ENCODE measurements at regions not wholly inside any gene's neighbourhood (a gene's known extent, or its start where the extent isn't known, plus 50 kb on each side); places are given as distances from the start of the nearest gene placed in this dataset.

DNA sequence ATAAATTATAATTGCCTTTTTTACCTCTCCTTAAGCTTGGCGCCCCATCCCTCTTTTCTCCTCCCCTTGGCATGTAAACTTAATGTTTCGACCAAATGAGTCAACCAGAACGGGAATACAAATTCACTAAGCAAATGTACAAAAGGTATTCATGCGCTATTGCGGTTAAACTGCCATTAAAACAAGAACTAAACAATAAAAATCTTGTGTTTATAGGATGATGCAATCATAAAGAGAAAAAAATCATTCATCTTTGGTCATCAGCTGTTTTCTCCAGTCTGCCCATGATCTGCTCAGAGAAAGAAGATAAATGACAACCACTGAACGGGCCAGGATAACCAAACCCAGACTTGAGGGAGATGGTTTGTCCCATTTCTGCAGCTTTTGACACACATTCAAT, 534.2 kb upstream of the PLXNA2 start:
- no peak for DNase-seq (ENCODE audit: low read depth, low spot score)
- H3K4me3 ChIP-seq (ENCODE audit: low read length): no peak overlapping the region

DNA sequence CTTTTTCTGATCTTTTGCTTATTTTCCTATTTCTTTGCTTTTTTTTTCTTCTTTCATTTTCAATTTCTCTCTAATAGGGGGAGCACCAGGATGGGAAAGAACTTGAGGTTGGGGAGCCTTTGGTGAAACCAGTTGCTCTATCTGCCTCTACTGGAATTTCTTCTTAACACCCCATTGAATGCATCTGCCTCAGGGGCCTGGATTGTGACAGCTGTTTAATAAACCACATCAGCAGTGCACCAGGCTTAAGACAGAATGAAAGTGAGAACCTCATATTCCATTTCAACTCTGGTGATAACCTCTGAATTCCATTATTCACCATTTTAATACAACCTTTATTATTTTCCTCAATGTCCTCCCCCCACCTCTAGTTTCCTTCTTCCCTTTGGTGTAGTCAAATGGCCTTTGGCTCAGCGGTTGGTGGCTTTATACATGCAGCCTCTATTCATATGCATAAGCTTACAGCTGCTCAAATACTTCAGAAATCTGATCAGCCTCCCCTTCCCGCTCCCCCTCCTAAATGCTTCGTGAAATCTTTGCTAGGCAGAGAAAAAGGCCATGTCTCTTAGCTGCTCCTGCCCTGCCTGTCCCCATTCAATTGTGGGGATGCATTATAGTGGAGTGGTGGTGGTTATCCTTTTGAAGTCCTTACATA, 537.3 kb upstream of the PLXNA2 start:
- no peak overlapping the region for H3K4me3 ChIP-seq (ENCODE audit: low read length)

DNA sequence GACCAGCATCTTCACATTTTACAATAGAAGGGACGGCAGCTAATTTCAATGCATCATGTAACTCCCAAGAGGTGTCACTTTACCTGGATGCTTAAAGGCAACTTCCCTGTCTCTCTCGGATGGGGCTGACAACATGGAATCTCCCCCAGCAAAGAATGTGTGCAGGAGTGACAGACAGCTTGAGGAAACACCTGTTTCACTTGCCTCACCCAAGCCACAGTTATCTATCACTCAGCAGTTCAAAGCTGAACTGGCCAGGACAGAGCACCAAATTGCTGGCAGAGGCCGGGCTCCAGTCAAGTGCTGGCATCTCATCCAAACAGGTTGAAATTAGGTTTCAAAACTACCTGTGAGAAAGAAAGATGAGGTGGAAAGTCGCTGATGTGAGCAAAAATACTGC, 538.0 kb upstream of the PLXNA2 start:
- no peak for DNase-seq (ENCODE audit: low read depth, low spot score)
- no peak overlapping the region for H3K4me3 ChIP-seq (ENCODE audit: low read length)

More for the DNA sequence above, 537.3 kb upstream of the PLXNA2 start:
- no peak for DNase-seq (ENCODE audit: low read depth, low spot score)

DNA sequence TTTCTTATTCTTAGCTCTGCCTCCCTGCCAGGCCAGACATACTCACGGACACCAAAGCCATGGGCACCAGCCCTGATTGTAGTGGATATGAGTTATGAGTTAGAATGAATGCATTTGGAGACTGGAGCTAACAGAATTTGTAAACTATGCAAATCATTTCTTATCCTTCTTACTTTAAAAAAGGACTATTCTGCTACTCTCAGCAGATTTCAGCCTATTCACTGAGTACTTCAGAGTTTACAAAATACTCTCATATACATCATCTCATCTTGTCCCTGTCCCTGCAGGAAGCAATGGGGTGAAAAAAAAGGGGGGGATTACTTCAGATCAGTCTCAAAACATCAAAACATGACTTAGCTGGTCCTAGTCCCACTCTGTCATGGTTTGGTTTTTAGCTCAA, 541.4 kb upstream of the PLXNA2 start:
- no peak overlapping the region for H3K4me3 ChIP-seq (ENCODE audit: low read length)
- no peak for DNase-seq (ENCODE audit: low read depth, low spot score)

DNA sequence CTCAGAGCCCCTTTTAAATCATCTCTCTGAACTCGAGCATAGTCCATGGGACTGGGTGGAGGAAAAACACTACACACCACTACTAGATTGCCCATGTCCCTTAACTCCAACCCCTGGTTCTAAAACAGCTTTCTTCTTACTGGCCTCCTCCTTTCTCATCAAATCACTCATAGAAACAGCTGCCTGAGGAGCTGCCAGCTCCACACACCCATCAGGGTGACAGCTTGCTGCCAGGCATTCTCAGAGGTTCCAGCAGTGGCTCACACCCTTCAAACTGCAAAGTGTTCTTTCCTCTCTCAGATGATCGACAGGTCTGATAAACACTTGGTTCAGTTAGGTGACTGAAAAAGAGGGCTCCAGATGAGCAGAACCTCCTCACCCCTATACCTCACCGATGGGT, 543.0 kb upstream of the PLXNA2 start:
- no peak overlapping the region for H3K4me3 ChIP-seq (ENCODE audit: low read length)
- no peak for DNase-seq (ENCODE audit: low read depth, low spot score)

DNA sequence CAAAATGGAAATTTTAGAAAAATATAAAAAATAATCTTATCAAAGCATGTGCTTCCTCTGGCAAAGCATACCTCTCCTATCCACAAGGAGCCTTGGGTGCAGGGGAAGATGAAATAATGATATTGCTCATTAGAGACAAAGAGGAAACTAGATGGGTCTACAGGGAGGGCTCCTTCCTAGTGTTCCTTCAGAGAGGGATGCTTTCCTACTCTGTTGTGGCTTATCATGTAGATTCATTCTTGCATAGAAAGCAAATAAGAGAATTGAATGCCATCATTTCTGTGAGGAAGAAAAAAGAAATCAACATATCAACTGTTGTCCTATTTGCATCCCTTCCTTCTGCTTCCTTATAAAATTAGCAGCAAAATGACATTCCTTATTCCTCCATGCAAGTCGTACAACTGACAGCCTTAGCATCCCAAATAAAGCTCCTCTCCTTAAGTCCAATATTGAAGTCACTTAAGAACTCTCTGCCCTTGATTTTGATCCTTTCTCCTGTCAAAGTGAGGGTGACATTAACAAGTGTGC, 543.9 kb upstream of the PLXNA2 start:
- DNase-seq (ENCODE audit: low read depth, low spot score): no peak
- no peak overlapping the region for H3K4me3 ChIP-seq (ENCODE audit: low read length)

DNA sequence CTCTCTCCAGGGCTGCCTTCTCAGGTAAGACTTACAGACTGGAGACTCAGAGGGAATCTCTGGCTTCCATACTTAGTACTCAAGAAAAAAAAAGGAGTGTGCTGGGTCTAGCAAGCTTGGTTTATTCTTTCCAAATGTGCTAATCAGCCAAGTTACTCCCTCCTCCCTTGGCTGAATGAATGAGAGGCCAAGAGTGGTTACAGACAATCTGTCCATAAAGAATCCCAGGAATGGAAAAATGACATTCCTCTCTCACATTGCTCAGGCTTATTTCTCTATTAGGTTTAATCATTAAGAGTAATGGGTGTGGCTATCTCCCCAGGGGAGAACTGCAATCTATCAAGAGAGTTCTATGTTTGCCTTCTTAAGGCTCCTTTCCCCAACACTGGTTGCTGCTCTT, 547.3 kb upstream of the PLXNA2 start:
- no peak for DNase-seq (ENCODE audit: low read depth, low spot score)
- no peak overlapping the region for H3K4me3 ChIP-seq (ENCODE audit: low read length)

DNA sequence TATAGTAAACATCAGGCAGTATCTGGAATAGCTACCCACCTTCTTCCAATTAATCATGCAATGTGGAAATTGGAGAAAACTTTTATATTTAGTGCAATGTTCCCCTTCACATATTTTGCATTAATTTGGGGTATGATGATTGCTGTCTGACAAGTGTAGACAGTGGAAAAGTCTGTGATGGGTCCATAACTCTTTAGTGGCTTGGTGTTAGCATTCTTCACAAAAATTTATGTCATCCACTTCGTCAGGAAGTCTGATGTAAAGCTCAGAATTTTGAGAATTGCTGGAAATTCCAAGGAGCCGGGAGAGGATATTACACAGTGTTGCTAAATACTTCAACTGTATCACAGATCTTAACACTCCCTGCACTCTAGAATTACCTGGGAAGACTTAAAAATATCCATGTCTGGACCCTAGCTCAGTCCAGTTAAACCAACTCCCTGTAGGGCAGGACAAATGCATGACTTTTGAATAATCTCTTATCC, 549.7 kb upstream of the PLXNA2 start:
- no peak overlapping the region for H3K4me3 ChIP-seq (ENCODE audit: low read length)
- no peak for DNase-seq (ENCODE audit: low read depth, low spot score)

DNA sequence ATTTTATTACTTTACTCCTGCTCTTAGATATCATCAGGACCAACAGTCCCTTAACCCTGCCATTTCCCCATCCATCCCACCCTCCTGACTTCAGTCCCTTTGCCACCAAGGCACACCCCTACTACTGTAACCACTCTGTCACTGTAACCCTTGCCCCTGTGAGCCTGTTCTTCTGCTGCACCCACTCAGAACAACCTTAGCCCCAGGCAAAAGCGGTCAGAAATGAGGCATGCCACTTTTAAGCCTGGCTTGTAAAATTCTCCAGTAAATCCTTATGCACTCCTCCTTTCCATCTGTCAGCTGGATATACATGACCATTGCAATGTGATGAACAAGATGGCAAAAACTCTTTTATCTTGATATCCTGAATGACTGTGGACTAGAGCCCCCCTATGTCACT, 555.0 kb upstream of the PLXNA2 start:
- no peak overlapping the region for H3K4me3 ChIP-seq (ENCODE audit: low read length)
- no peak for DNase-seq (ENCODE audit: low read depth, low spot score)

DNA sequence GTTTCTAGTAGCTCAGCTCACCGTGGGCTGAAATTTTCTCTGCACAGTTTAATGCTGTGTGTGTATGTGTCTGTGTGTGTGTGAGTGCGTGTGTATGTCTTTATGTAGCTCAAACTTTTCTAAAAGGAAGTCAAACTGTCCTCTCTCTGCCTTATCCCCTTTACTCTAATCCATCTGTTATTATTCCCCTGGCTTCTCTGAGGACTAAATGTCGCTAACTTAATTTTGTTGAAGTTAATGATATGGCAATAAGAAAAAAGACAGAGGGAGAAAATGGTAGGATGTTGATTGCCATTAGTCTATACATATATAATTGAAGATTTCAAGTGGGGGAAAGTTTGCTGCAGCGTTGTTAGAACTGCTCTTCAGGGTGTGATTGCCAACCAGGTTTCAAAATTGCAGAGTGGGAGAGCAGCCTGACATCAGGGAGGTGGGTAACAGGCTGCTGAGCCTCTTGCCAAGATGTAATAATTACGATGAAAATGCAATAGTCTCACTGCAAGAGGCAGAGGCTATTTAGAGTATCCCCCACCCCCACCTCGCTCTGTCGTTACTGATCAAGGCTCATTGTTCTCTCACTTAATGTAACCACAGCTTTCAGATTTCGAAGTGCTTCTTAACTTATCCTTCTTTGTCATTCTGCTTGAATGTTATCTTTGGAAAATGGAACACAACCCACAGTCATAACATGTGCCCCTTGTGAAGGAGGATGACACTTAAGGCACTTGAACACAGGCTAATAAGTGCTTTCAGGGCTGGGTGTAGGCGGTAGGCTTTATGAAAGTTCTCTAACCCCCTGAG, 559.0 kb upstream of the PLXNA2 start:
- no peak for DNase-seq (ENCODE audit: low read depth, low spot score)
- no peak overlapping the region for H3K4me3 ChIP-seq (ENCODE audit: low read length)

DNA sequence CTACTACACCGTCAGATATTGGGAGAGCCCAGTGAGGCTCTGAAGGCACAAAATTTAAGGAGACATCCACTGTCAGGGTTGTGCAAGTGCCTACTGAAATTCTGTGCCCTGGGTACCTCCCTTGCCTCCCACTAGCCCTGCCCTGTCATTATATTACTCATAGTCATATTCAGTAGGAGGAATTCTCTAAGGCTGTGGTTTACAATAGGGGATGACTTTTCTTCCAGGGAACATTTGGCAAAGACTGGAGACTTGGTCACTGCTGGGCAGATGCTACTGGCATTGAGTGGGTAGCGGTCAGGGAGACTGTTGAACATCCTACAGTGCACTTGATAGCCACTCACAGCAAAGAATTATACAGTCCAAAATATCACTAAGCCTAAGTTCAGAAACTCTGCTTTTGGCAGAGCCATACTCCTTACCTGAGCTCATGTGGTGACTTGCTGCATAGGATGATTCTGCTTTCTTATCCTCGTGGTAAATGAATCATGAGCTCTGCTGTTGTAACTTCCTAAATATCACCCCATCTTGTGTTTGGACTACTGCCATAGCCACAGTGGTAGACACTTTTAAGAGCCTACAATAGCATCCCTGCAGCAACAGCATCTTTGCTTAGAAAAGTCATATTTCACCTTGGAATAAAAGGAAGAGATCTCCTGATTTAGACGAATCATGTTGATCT, 563.4 kb upstream of the PLXNA2 start:
- no peak overlapping the region for H3K4me3 ChIP-seq (ENCODE audit: low read length)
- DNase-seq (ENCODE audit: low read depth, low spot score): no peak

DNA sequence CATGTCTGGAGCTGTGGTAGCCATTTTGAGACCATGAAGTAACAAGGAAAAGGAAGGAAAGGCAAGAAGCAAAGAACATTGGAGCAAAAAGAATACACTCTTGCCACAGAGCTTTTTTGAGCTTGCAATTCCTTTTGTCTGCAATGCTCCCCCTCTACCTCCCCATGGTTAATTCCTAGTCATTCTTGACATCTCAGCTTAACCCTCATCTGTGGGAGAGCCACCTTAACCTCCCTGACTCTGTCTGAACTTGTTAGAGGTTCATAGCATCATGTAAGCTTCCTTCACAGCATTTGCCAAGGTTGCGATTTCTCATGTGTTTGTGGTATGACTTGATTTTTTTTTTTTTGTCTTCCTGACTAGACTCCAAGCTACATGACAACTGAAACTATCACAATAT, 564.1 kb upstream of the PLXNA2 start:
- no peak for DNase-seq (ENCODE audit: low read depth, low spot score)
- H3K4me3 ChIP-seq (ENCODE audit: low read length): no peak overlapping the region

DNA sequence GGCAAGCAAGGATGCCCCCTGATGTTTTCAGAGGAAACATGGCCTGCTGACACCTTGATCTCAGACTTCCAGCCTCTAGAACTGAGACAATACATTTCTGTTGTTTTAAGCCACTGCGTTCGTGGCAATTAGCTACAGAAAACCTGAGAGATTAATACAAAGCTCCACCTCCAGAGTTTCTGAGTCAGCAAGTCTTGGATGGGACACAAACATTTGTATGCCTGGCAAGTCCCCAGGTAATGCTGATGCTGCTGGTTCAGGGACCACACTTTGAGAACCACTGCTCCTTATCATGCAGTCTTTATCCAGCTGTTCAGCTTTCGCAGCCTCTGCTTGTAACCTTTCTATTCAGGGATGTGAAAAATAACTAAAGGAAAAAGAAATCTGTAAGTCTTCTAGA, 565.7 kb upstream of the PLXNA2 start:
- H3K4me3 ChIP-seq (ENCODE audit: low read length): no peak overlapping the region
- no peak for DNase-seq (ENCODE audit: low read depth, low spot score)

DNA sequence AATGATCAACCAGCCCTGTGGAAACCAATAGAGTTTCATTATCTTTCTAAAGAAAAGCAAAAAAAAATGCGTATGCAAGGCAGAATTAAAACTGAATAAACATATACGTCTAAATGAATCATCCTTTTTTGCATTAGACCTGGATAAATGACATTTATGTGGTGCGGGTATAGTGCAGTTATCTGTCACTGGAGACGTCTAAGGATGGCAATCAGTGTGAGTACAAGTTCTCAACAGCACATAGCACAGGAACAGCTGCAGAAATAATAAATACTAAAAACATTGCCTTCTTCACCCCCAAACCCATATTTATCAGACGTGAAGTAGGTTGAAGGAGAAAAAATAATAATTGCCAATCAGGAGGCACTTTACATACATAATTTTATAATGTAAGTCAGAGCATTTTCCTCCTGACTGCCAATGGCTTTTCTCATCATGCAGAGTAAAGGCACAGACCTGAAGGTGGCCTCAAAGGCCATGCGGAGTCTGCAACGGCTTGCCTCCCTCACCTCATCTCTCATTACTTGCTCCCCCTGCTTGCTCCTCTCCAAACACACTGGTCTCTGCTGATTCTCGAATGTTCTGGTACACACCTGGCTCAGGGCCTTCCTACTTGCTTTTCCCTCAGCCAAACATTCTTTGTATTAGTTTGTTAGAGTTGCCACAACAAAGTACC, 574.7 kb upstream of the PLXNA2 start:
- no peak overlapping the region for H3K4me3 ChIP-seq (ENCODE audit: low read length)
- no peak for DNase-seq (ENCODE audit: low read depth, low spot score)

DNA sequence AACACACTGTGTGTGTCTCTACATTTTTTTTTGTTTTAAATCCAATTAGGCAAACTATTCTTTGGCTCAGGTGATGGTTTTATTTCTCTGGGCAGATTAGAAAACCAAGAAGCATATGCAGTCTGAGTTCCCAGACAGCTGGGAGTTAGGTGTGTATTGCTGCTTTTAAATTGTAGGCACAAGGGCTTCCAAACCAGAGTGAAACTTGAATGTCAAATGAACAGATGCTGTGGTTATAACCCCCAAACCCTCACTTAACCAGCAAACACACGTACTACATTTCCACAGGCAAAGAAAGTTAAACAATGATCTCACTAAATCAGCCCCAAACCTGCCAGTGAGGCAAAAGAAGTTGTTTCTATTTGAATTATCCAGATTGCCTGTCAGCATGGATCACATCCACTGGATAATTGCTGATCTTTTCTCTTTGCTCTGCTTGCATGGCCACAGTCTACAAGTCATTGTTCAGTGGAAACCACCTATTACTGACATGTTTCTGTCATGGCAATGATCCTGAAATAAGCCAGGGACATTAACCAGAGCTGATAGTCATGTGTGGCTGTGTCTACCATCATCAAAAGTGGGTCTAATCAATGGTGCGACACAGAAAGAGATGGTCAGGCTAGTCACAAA, 576.5 kb upstream of the PLXNA2 start:
- peak; percentile 11 for DNase-seq (ENCODE audit: low read depth, low spot score)
- no peak overlapping the region for H3K4me3 ChIP-seq (ENCODE audit: low read length)

DNA sequence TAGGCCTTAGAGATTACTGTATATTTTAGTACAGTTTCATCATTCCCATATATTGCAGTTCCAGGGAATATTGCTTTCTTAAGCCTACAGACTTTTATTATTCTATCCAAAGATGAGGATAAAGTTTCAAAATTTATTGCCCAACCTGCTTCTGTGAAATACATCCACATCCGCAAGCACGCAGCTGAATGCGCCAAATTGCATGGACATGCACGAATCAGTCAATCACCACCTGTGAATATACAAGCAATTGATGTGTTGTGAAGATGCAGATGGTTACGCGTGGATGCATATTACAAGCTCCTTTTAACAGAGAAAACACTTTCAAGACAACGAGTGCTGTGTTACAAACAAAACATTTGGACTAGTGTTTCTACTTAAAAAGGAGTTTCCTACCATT, 577.8 kb upstream of the PLXNA2 start:
- no peak for DNase-seq (ENCODE audit: low read depth, low spot score)
- H3K4me3 ChIP-seq (ENCODE audit: low read length): no peak overlapping the region

DNA sequence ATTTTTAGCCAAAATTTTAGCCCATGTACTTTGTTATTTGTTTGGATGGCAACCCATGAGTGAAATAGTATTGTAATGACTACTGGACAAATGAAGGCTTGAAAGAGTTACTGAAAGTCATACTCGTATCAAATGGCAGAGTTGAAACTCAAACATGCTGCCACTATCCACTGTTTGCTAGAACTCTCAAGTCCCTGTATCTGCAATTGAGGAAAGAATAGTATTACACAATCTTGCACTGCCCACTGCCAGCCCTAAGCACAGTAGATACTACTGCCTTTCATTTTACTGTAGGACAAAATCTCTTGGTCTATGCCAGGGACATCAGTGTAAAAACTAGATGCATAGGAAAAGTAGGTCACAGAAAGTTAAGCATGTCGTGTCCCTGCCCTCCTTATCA, 581.1 kb upstream of the PLXNA2 start:
- no peak for DNase-seq (ENCODE audit: low read depth, low spot score)
- no peak overlapping the region for H3K4me3 ChIP-seq (ENCODE audit: low read length)

DNA sequence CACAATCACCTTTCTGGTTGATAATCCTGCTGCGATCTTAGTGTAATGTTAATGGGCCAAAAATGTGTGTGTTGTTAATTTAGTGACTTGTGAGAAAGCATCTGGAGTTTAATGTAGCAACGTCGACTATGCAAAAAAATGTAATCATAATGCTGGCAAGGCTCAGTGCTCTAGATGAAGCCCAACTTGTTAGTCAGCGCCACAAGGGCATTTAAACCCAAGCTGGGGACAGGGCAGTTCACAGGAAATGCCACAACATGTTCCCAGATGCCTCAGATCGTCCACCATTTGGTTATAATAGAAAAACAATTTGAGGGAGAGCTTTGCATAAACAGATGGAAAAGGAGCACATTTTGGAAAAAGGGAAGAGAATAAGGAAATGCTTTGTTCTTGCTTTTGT, 585.4 kb upstream of the PLXNA2 start:
- no peak overlapping the region for H3K4me3 ChIP-seq (ENCODE audit: low read length)
- no peak for DNase-seq (ENCODE audit: low read depth, low spot score)
